ENCODE measurements at regions not wholly inside any gene's neighbourhood (a gene's known extent, or its start where the extent isn't known, plus 50 kb on each side); places are given as distances from the start of the nearest gene placed in this dataset.

DNA sequence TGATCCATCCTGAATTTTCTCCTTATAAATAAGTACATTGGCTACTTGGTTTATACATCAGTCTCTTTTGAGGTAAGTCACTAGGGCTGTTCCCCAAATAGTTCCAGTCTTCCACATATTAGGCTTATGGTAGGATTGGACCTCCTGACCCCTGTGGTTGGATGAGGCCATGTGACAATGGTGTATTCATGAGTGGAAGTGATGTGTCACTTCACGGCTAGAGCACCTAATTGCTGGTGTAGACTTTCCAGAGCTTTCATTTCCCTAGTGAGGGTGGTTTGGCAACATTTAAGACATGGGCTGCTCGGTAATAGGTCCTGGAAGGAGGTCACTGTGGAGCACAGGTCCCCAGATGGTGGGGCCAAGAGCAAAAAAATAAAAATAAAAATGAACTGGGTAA lies 141.2 kb upstream of the ABCB5 start:
- no peaks in the 10 kb centered on the region for H3K9me3 ChIP-seq (ENCODE audit: low read length)
- BruUV-seq (replicated peaks): no TSS peak
- TF ChIP-seq, protein P1, sequence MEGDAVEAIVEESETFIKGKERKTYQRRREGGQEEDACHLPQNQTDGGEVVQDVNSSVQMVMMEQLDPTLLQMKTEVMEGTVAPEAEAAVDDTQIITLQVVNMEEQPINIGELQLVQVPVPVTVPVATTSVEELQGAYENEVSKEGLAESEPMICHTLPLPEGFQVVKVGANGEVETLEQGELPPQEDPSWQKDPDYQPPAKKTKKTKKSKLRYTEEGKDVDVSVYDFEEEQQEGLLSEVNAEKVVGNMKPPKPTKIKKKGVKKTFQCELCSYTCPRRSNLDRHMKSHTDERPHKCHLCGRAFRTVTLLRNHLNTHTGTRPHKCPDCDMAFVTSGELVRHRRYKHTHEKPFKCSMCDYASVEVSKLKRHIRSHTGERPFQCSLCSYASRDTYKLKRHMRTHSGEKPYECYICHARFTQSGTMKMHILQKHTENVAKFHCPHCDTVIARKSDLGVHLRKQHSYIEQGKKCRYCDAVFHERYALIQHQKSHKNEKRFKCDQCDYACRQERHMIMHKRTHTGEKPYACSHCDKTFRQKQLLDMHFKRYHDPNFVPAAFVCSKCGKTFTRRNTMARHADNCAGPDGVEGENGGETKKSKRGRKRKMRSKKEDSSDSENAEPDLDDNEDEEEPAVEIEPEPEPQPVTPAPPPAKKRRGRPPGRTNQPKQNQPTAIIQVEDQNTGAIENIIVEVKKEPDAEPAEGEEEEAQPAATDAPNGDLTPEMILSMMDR (conservative IDR thresholded peaks at IDR 0.05; ENCODE audit: low read depth, low read length): no peak
- TF ChIP-seq EZH2 (IDR thresholded peaks at IDR 0.05; ENCODE audit: low read length, unreplicated experiment) (no peak), EZH2phosphoT487 (IDR thresholded peaks at IDR 0.05; ENCODE audit: borderline replicate concordance, low read length) (no peak)
- H3K9ac ChIP-seq (ENCODE audit: low read length): no peak overlapping the region
- no peaks in the 10 kb centered on the region for H3K9me2 ChIP-seq (replicated peaks; ENCODE audit: low read length)
- no peaks in the 10 kb centered on the region for H3K4me1 ChIP-seq (ENCODE audit: insufficient read depth, low read length)
- intact Hi-C loops (cut with micrococcal nuclease): no loop called here
- H4K20me1 ChIP-seq (ENCODE audit: low read length): no peaks in the 10 kb centered on the region
- ChIA-PET POLR2A (ENCODE audit: unreplicated experiment) (no interaction called here), CTCF (no interaction called here)
- H3K79me2 ChIP-seq (ENCODE audit: low read length): no peaks in the 10 kb centered on the region
- H2AFZ ChIP-seq (ENCODE audit: low read length): no peak overlapping the region
- ATAC-seq (no peak), DNase-seq (no peak)
- H3K36me3 ChIP-seq (ENCODE audit: low read depth, low read length): no peaks in the 10 kb centered on the region
- H3K4me2 ChIP-seq (ENCODE audit: low read length): no peak overlapping the region
- H3K4me3 ChIP-seq (ENCODE audit: low read length): no peak overlapping the region
- no peaks in the 10 kb centered on the region for H3F3A ChIP-seq (ENCODE audit: low read length, unreplicated experiment)
- H3K27me3 ChIP-seq (ENCODE audit: low read length): no peaks in the 10 kb centered on the region
- no peak overlapping the region for H3K27ac ChIP-seq (ENCODE audit: low read length)

DNA sequence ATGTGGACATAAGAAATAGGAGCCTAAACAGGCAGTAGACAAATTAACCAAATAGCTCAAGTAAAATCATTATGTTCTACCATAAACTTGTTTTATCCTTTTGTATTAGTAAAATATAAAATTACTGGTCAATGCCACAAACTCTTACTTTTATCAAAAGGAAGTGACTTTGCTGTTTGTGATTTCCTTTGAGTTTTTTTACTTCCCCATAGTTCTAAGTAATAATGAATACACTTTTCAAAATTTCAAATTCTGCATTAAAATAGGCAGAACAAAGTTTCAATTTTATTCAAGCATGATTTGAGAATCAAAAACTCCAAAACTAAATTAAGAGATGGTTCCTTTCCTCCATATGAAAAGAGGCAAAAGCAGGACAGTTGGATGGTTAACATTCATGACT lies 139.7 kb upstream of the ABCB5 start:
- H4K20me1 ChIP-seq (ENCODE audit: low read length): no peaks in the 10 kb centered on the region
- no TSS peak for BruUV-seq (replicated peaks)
- no peaks in the 10 kb centered on the region for H3K36me3 ChIP-seq (ENCODE audit: low read depth, low read length)
- ChIA-PET POLR2A (ENCODE audit: unreplicated experiment) (no interaction called here), CTCF (no interaction called here)
- H3K9me2 ChIP-seq (replicated peaks; ENCODE audit: low read length): no peaks in the 10 kb centered on the region
- no peak overlapping the region for H3K4me3 ChIP-seq (ENCODE audit: low read length)
- H3K4me1 ChIP-seq (ENCODE audit: insufficient read depth, low read length): no peaks in the 10 kb centered on the region
- no peak overlapping the region for H2AFZ ChIP-seq (ENCODE audit: low read length)
- H3K9ac ChIP-seq (ENCODE audit: low read length): no peak overlapping the region
- intact Hi-C loops (cut with micrococcal nuclease): no loop called here
- no peaks in the 10 kb centered on the region for H3K27me3 ChIP-seq (ENCODE audit: low read length)
- no peak for ATAC-seq
- no peak overlapping the region for H3K4me2 ChIP-seq (ENCODE audit: low read length)
- H3K9me3 ChIP-seq (ENCODE audit: low read length): no peaks in the 10 kb centered on the region
- no peaks in the 10 kb centered on the region for H3F3A ChIP-seq (ENCODE audit: low read length, unreplicated experiment)
- no peaks in the 10 kb centered on the region for H3K79me2 ChIP-seq (ENCODE audit: low read length)
- no peak overlapping the region for H3K27ac ChIP-seq (ENCODE audit: low read length)
- TF ChIP-seq, protein P1 (conservative IDR thresholded peaks at IDR 0.05; ENCODE audit: low read depth, low read length): no peak
- TF ChIP-seq EZH2phosphoT487 (IDR thresholded peaks at IDR 0.05; ENCODE audit: borderline replicate concordance, low read length) (no peak), EZH2 (IDR thresholded peaks at IDR 0.05; ENCODE audit: low read length, unreplicated experiment) (no peak)
- no peak for DNase-seq

DNA sequence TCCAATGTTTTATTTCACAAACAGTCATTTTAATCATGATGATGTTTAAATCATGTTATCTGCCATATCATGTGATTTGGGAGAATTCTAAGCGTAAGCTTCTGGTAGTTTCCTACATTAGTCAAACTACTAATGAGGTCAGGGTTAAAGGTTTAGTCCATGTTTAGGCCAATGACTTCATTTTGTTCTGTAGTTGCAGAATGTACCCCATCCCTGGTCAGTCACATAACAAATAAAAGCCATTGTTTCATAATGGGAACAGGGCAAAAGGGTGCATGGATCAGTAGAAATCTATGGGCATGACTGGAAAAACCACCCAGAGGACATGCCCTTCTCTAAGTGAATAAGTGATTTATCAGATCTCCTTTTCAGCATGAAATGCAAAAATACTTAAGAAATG lies 138.4 kb upstream of the ABCB5 start:
- no peaks in the 10 kb centered on the region for H3K4me1 ChIP-seq (ENCODE audit: insufficient read depth, low read length)
- TF ChIP-seq, protein P1 (conservative IDR thresholded peaks at IDR 0.05; ENCODE audit: low read depth, low read length): no peak
- no peak for TF ChIP-seq EZH2phosphoT487 (IDR thresholded peaks at IDR 0.05; ENCODE audit: borderline replicate concordance, low read length)
- no peak for TF ChIP-seq EZH2 (IDR thresholded peaks at IDR 0.05; ENCODE audit: low read length, unreplicated experiment)
- no peaks in the 10 kb centered on the region for H3K27me3 ChIP-seq (ENCODE audit: low read length)
- no peak overlapping the region for H3K9ac ChIP-seq (ENCODE audit: low read length)
- no peaks in the 10 kb centered on the region for H3K9me3 ChIP-seq (ENCODE audit: low read length)
- H3K36me3 ChIP-seq (ENCODE audit: low read depth, low read length): no peaks in the 10 kb centered on the region
- H3K4me2 ChIP-seq (ENCODE audit: low read length): no peak overlapping the region
- H3F3A ChIP-seq (ENCODE audit: low read length, unreplicated experiment): no peaks in the 10 kb centered on the region
- no peak overlapping the region for H3K27ac ChIP-seq (ENCODE audit: low read length)
- ChIA-PET CTCF (no interaction called here), POLR2A (ENCODE audit: unreplicated experiment) (interaction anchor here (0.6 kb wide), 1 partner anchor 9 kb away, joined by 6 read pairs; no protein-coding TSS in a partner anchor)
- no peak overlapping the region for H2AFZ ChIP-seq (ENCODE audit: low read length)
- no peak for ATAC-seq
- no peak for DNase-seq
- no TSS peak for BruUV-seq (replicated peaks)
- H3K79me2 ChIP-seq (ENCODE audit: low read length): no peaks in the 10 kb centered on the region
- no peaks in the 10 kb centered on the region for H3K9me2 ChIP-seq (replicated peaks; ENCODE audit: low read length)
- intact Hi-C loops (cut with micrococcal nuclease): no loop called here
- H4K20me1 ChIP-seq (ENCODE audit: low read length): no peaks in the 10 kb centered on the region
- H3K4me3 ChIP-seq (ENCODE audit: low read length): no peak overlapping the region
